ENCODE measurements at regions not wholly inside any gene's neighbourhood (a gene's known extent, or its start where the extent isn't known, plus 50 kb on each side); places are given as distances from the start of the nearest gene placed in this dataset.
"Not testable (repeated sequence)": the region's sequence is repeated elsewhere in the genome, so short reads cannot be mapped to it uniquely, and the experiment has no call there.

- H3K36me3 Mint-ChIP-seq = no peaks in the 10 kb centered on the region
- H3K4me3 Mint-ChIP-seq = no peak overlapping the region
- DNase-seq (ENCODE audit: low spot score) = no peak
- peaks cover 19% of the 10 kb centered on the region for H3K9me3 Mint-ChIP-seq
- ATAC-seq = no peak
- H3K27ac Mint-ChIP-seq = no peak overlapping the region
- no peaks in the 10 kb centered on the region for H3K27me3 Mint-ChIP-seq
- no peaks in the 10 kb centered on the region for H3K4me1 Mint-ChIP-seq (ENCODE audit: low read depth in 2 of 2)
Measured at GRCh38 chr18:4817665-4818064, 362.6 kb upstream of the DLGAP1 start.

GRCh38 chr18:4813708-4814107 is 358.6 kb upstream of the DLGAP1 start:
- Mint-ChIP-seq H3K9me3 (peaks cover 28% of the 10 kb centered on the region), H3K27ac (no peak overlapping the region), H3K4me3 (no peak overlapping the region), H3K36me3 (no peaks in the 10 kb centered on the region), H3K4me1 (ENCODE audit: low read depth in 2 of 2) (no peaks in the 10 kb centered on the region), H3K27me3 (no peaks in the 10 kb centered on the region)
- no peak for ATAC-seq
- DNase-seq (ENCODE audit: low spot score) = no peak

- DNase-seq (ENCODE audit: low spot score) = no peak
- peaks cover 21% of the 10 kb centered on the region for H3K9me3 Mint-ChIP-seq
Measured at GRCh38 chr18:4808891-4809290, 353.8 kb upstream of the DLGAP1 start.

GRCh38 chr18:4807604-4808293 is 352.6 kb upstream of the DLGAP1 start:
- H3K4me3 Mint-ChIP-seq = no peak overlapping the region
- no peaks in the 10 kb centered on the region for H3K36me3 Mint-ChIP-seq
- H3K27me3 Mint-ChIP-seq = no peaks in the 10 kb centered on the region
- H3K9me3 Mint-ChIP-seq = peaks cover 23% of the 10 kb centered on the region
- ATAC-seq = no peak
- no peaks in the 10 kb centered on the region for H3K4me1 Mint-ChIP-seq (ENCODE audit: low read depth in 2 of 2)
- DNase-seq (ENCODE audit: low spot score) = no peak
- H3K27ac Mint-ChIP-seq = no peak overlapping the region

More at GRCh38 chr18:4808891-4809290, 353.8 kb upstream of the DLGAP1 start:
- no peak for ATAC-seq
- no peaks in the 10 kb centered on the region for H3K27me3 Mint-ChIP-seq
- H3K27ac Mint-ChIP-seq = no peak overlapping the region
- H3K36me3 Mint-ChIP-seq = no peaks in the 10 kb centered on the region
- no peak overlapping the region for H3K4me3 Mint-ChIP-seq
- H3K4me1 Mint-ChIP-seq (ENCODE audit: low read depth in 2 of 2) = no peaks in the 10 kb centered on the region

- no peak overlapping the region for H3K27ac Mint-ChIP-seq
- DNase-seq (ENCODE audit: low spot score) = no peak
- no peaks in the 10 kb centered on the region for H3K36me3 Mint-ChIP-seq
- no peak for ATAC-seq
- H3K9me3 Mint-ChIP-seq = peaks cover 19% of the 10 kb centered on the region
- no peak overlapping the region for H3K4me3 Mint-ChIP-seq
- H3K27me3 Mint-ChIP-seq = no peaks in the 10 kb centered on the region
- no peaks in the 10 kb centered on the region for H3K4me1 Mint-ChIP-seq (ENCODE audit: low read depth in 2 of 2)
Measured at GRCh38 chr18:4806331-4806730, 351.2 kb upstream of the DLGAP1 start.

GRCh38 chr18:4802296-4802695 is 347.2 kb upstream of the DLGAP1 start:
- Mint-ChIP-seq H3K27ac (no peak overlapping the region), H3K4me3 (no peak overlapping the region), H3K4me1 (ENCODE audit: low read depth in 2 of 2) (no peaks in the 10 kb centered on the region), H3K36me3 (no peaks in the 10 kb centered on the region), H3K9me3 (peaks cover 22% of the 10 kb centered on the region), H3K27me3 (no peaks in the 10 kb centered on the region)
- no peak for DNase-seq (ENCODE audit: low spot score)
- ATAC-seq = no peak

- H3K27ac Mint-ChIP-seq = no peak overlapping the region
- no peak overlapping the region for H3K4me3 Mint-ChIP-seq
- DNase-seq (ENCODE audit: low spot score) = no peak
- H3K4me1 Mint-ChIP-seq (ENCODE audit: low read depth in 2 of 2) = no peaks in the 10 kb centered on the region
- no peaks in the 10 kb centered on the region for H3K27me3 Mint-ChIP-seq
- ATAC-seq = no peak
- H3K36me3 Mint-ChIP-seq = no peaks in the 10 kb centered on the region
- H3K9me3 Mint-ChIP-seq = peaks cover 22% of the 10 kb centered on the region
Measured at GRCh38 chr18:4801151-4801550, 346.0 kb upstream of the DLGAP1 start.

GRCh38 chr18:4797002-4797685 is 342.0 kb upstream of the DLGAP1 start:
- Mint-ChIP-seq H3K36me3 (peaks cover 4% of the 10 kb centered on the region), H3K27ac (no peak overlapping the region), H3K4me3 (no peak overlapping the region), H3K9me3 (peaks cover 24% of the 10 kb centered on the region), H3K27me3 (no peaks in the 10 kb centered on the region), H3K4me1 (ENCODE audit: low read depth in 2 of 2) (no peaks in the 10 kb centered on the region)
- DNase-seq (ENCODE audit: low spot score) (no peak), ATAC-seq (no peak)

GRCh38 chr18:4789506-4789905 is 334.4 kb upstream of the DLGAP1 start:
- no peak for DNase-seq (ENCODE audit: low spot score)
- peaks cover 15% of the 10 kb centered on the region for H3K36me3 Mint-ChIP-seq
- peaks cover 29% of the 10 kb centered on the region for H3K9me3 Mint-ChIP-seq
- no peak overlapping the region for H3K4me3 Mint-ChIP-seq
- H3K27me3 Mint-ChIP-seq = no peaks in the 10 kb centered on the region
- H3K4me1 Mint-ChIP-seq (ENCODE audit: low read depth in 2 of 2) = no peaks in the 10 kb centered on the region
- no peak overlapping the region for H3K27ac Mint-ChIP-seq
- ATAC-seq = no peak

GRCh38 chr18:4781873-4782272 is 326.8 kb upstream of the DLGAP1 start:
- ATAC-seq (no peak), DNase-seq (ENCODE audit: low spot score) (no peak)
- H3K36me3 Mint-ChIP-seq = no peaks in the 10 kb centered on the region
- H3K9me3 Mint-ChIP-seq = peaks cover 14% of the 10 kb centered on the region
- no peak overlapping the region for H3K27ac Mint-ChIP-seq
- no peaks in the 10 kb centered on the region for H3K27me3 Mint-ChIP-seq
- H3K4me3 Mint-ChIP-seq = no peak overlapping the region
- no peaks in the 10 kb centered on the region for H3K4me1 Mint-ChIP-seq (ENCODE audit: low read depth in 2 of 2)

GRCh38 chr18:4765401-4765800 is 310.3 kb upstream of the DLGAP1 start:
- Mint-ChIP-seq H3K4me3 (no peak overlapping the region), H3K27me3 (no peaks in the 10 kb centered on the region), H3K27ac (no peak overlapping the region), H3K9me3 (peaks cover 18% of the 10 kb centered on the region), H3K36me3 (no peaks in the 10 kb centered on the region), H3K4me1 (ENCODE audit: low read depth in 2 of 2) (no peaks in the 10 kb centered on the region)
- ATAC-seq = no peak
- no peak for DNase-seq (ENCODE audit: low spot score)

GRCh38 chr18:4762330-4762729 is 307.2 kb upstream of the DLGAP1 start:
- Mint-ChIP-seq H3K27me3 (no peaks in the 10 kb centered on the region), H3K4me3 (no peak overlapping the region), H3K4me1 (ENCODE audit: low read depth in 2 of 2) (no peaks in the 10 kb centered on the region), H3K36me3 (no peaks in the 10 kb centered on the region), H3K27ac (no peak overlapping the region), H3K9me3 (peaks cover 14% of the 10 kb centered on the region)
- DNase-seq (ENCODE audit: low spot score) (no peak), ATAC-seq (no peak)

GRCh38 chr18:4758980-4759379 is 303.9 kb upstream of the DLGAP1 start:
- no peaks in the 10 kb centered on the region for H3K4me1 Mint-ChIP-seq (ENCODE audit: low read depth in 2 of 2)
- ATAC-seq = no peak
- DNase-seq (ENCODE audit: low spot score) = no peak
- H3K36me3 Mint-ChIP-seq = no peaks in the 10 kb centered on the region
- H3K4me3 Mint-ChIP-seq = no peak overlapping the region
- peaks cover 14% of the 10 kb centered on the region for H3K9me3 Mint-ChIP-seq
- H3K27me3 Mint-ChIP-seq = no peaks in the 10 kb centered on the region
- no peak overlapping the region for H3K27ac Mint-ChIP-seq

- ATAC-seq (no peak), DNase-seq (ENCODE audit: low spot score) (no peak)
- H3K4me1 Mint-ChIP-seq (ENCODE audit: low read depth in 2 of 2) = no peaks in the 10 kb centered on the region
- H3K27ac Mint-ChIP-seq = no peak overlapping the region
- peaks cover 14% of the 10 kb centered on the region for H3K9me3 Mint-ChIP-seq
- H3K36me3 Mint-ChIP-seq = no peaks in the 10 kb centered on the region
- H3K27me3 Mint-ChIP-seq = no peaks in the 10 kb centered on the region
- no peak overlapping the region for H3K4me3 Mint-ChIP-seq
Measured at GRCh38 chr18:4755848-4756247, 300.7 kb upstream of the DLGAP1 start.

- H3K36me3 Mint-ChIP-seq; ATAC-seq; DNase-seq (ENCODE audit: low spot score); H3K4me1 Mint-ChIP-seq (ENCODE audit: low read depth in 2 of 2); H3K4me3 Mint-ChIP-seq; H3K27ac Mint-ChIP-seq; H3K27me3 Mint-ChIP-seq: not testable (repeated sequence)
- H3K9me3 Mint-ChIP-seq = peaks cover 12% of the 10 kb centered on the region
Measured at GRCh38 chr18:4753151-4753550, 298.0 kb upstream of the DLGAP1 start.

All from natural killer cell treated with Interleukin-12 subunit alpha and Interleukin-12 subunit beta and Interleukin-15 and Interleukin-18, amount 100 ng/mL, for 72 hours (primary cell).